ENCODE measurements at regions not wholly inside any gene's neighbourhood (a gene's known extent, or its start where the extent isn't known, plus 50 kb on each side); places are given as distances from the start of the nearest gene placed in this dataset.

DNA sequence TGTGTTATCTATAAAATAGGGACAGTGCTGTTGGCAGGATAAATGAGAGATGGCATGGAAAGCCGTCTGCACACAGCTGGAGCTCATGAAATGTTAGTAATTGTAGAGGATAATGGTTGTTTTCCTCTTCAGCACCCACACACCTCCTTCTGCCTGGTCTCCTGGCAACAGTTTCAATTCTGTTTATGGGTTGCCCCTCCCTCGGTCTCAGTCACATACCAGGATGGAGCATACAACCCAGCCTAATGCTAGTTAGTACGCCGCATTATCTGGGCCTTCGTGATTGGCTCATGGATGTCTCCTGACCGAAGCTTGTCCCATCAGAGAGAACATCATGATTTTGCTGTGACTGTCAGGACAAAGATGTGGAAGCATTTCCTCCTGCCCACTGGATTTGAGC, 126.2 kb upstream of the WSCD1 start:
- H3K27me3 ChIP-seq (ENCODE audit: control insufficient read depth in 4 of 4, insufficient read depth in 4 of 4, low read length in 3 of 4): peaks cover 0 to 7% (median under 1%) of the 10 kb centered on the region in 4 donors
- no peak for DNase-seq (ENCODE audit: low spot score)
- no peaks in the 10 kb centered on the region for H3K36me3 ChIP-seq (ENCODE audit: control insufficient read depth in 4 of 4, insufficient read depth in 3 of 4, low read depth in 1 of 4, low read length in 3 of 4)
- TF ChIP-seq, protein P1, sequence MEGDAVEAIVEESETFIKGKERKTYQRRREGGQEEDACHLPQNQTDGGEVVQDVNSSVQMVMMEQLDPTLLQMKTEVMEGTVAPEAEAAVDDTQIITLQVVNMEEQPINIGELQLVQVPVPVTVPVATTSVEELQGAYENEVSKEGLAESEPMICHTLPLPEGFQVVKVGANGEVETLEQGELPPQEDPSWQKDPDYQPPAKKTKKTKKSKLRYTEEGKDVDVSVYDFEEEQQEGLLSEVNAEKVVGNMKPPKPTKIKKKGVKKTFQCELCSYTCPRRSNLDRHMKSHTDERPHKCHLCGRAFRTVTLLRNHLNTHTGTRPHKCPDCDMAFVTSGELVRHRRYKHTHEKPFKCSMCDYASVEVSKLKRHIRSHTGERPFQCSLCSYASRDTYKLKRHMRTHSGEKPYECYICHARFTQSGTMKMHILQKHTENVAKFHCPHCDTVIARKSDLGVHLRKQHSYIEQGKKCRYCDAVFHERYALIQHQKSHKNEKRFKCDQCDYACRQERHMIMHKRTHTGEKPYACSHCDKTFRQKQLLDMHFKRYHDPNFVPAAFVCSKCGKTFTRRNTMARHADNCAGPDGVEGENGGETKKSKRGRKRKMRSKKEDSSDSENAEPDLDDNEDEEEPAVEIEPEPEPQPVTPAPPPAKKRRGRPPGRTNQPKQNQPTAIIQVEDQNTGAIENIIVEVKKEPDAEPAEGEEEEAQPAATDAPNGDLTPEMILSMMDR (IDR thresholded peaks at IDR 0.05; ENCODE audit: low read depth, low read length, missing input control): no peak
- no peak for TF ChIP-seq JUND (IDR thresholded peaks at IDR 0.05)
- no peak for TF ChIP-seq SP1 (IDR thresholded peaks at IDR 0.05)
- no peak for TF ChIP-seq NR2F2 (IDR thresholded peaks at IDR 0.05)
- TF ChIP-seq RAD21 (IDR thresholded peaks at IDR 0.05): no peak
- TF ChIP-seq HNF4A (conservative IDR thresholded peaks at IDR 0.05): no peak
- TF ChIP-seq FOXA2 (IDR thresholded peaks at IDR 0.05): no peak
- TF ChIP-seq REST (IDR thresholded peaks at IDR 0.05): no peak
- TF ChIP-seq, protein P2, sequence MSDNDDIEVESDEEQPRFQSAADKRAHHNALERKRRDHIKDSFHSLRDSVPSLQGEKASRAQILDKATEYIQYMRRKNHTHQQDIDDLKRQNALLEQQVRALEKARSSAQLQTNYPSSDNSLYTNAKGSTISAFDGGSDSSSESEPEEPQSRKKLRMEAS (IDR thresholded peaks at IDR 0.05): no peak
- TF ChIP-seq RXRA (IDR thresholded peaks at IDR 0.05): no peak
- TF ChIP-seq TAF1 (conservative IDR thresholded peaks at IDR 0.05): no peak
- TF ChIP-seq EGR1 (IDR thresholded peaks at IDR 0.05; ENCODE audit: low read depth in 2 of 2): no peak
- TF ChIP-seq YY1 (IDR thresholded peaks at IDR 0.05): no peak
- no peak for TF ChIP-seq FOXA1 (IDR thresholded peaks at IDR 0.05)
- TF ChIP-seq ATF3 (IDR thresholded peaks at IDR 0.05): no peak
- TF ChIP-seq GABPA (IDR thresholded peaks at IDR 0.05 in 1 of 2, conservative IDR thresholded peaks at IDR 0.05 in 1 of 2): no peak
- H3K9ac ChIP-seq (ENCODE audit: low read depth in 1 of 2, low read length in 2 of 2): no peak overlapping the region
- H3K27ac ChIP-seq (ENCODE audit: low read depth in 1 of 2, low read length in 2 of 2): no peak overlapping the region
- H3K9me3 ChIP-seq (ENCODE audit: control insufficient read depth in 4 of 4, low read length in 3 of 4): no peaks in the 10 kb centered on the region
- H3K4me1 ChIP-seq (ENCODE audit: control insufficient read depth in 4 of 4, insufficient read depth in 4 of 4, low read length in 3 of 4): no peaks in the 10 kb centered on the region
- WGBS: 68% methylated on average over 6 of the region's 6 CpGs
- H3K4me3 ChIP-seq (ENCODE audit: low read depth in 1 of 3, low read length in 3 of 3): no peak overlapping the region

DNA sequence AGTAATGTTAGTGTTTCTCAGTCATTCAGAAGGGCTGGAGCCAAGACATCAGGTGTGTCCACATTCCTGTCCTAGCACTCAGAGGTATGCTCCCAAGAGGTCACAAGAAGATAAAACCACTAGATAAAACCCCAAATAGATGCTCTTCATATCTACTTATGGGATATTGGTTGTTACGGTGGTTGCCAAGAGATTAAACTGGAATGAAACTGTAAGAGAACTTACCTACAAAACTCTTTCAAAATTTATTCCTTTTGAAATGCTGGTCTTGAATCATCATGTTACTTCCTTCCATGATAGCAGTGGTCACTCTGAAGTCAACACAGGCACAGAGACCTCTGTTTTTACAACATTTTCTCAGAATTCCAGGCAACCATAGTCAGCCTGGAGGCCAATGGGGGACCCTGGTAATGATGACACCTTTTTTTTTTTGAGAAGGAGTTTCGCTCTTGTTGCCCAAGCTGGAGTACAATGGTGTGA, 122.4 kb upstream of the WSCD1 start:
- Histone ChIP-seq H3K27me3 (ENCODE audit: control insufficient read depth in 4 of 4, insufficient read depth in 4 of 4, low read length in 3 of 4) (peaks cover 0 to 5% (median under 1%) of the 10 kb centered on the region in 4 donors), H3K27ac (ENCODE audit: low read depth in 1 of 2, low read length in 2 of 2) (no peak overlapping the region), H3K9ac (ENCODE audit: low read depth in 1 of 2, low read length in 2 of 2) (no peak overlapping the region), H3K4me3 (ENCODE audit: low read depth in 1 of 3, low read length in 3 of 3) (no peak overlapping the region), H3K36me3 (ENCODE audit: control insufficient read depth in 4 of 4, insufficient read depth in 3 of 4, low read depth in 1 of 4, low read length in 3 of 4) (no peaks in the 10 kb centered on the region), H3K4me1 (ENCODE audit: control insufficient read depth in 4 of 4, insufficient read depth in 4 of 4, low read length in 3 of 4) (no peaks in the 10 kb centered on the region), H3K9me3 (ENCODE audit: control insufficient read depth in 4 of 4, low read length in 3 of 4) (no peaks in the 10 kb centered on the region)
- DNase-seq (ENCODE audit: low spot score): no peak
- WGBS: 81% methylated on average over 2 of the region's 2 CpGs
- no peak for TF ChIP-seq ATF3 (IDR thresholded peaks at IDR 0.05)
- TF ChIP-seq RXRA (IDR thresholded peaks at IDR 0.05): no peak
- TF ChIP-seq GABPA (IDR thresholded peaks at IDR 0.05 in 1 of 2, conservative IDR thresholded peaks at IDR 0.05 in 1 of 2): no peak
- no peak for TF ChIP-seq JUND (IDR thresholded peaks at IDR 0.05)
- TF ChIP-seq RAD21 (IDR thresholded peaks at IDR 0.05): no peak
- no peak for TF ChIP-seq EGR1 (IDR thresholded peaks at IDR 0.05; ENCODE audit: low read depth in 2 of 2)
- TF ChIP-seq ZBTB33 (IDR thresholded peaks at IDR 0.05): no peak
- TF ChIP-seq, protein P2 (IDR thresholded peaks at IDR 0.05): no peak
- TF ChIP-seq, protein P1 (IDR thresholded peaks at IDR 0.05; ENCODE audit: low read depth, low read length, missing input control): no peak
- no peak for TF ChIP-seq TAF1 (conservative IDR thresholded peaks at IDR 0.05)
